OCI-LY1 (cell line): ENCODE measurements at regions not wholly inside any gene's neighbourhood (a gene's known extent, or its start where the extent isn't known, plus 50 kb on each side); places are given as distances from the start of the nearest gene placed in this dataset.

Source experiments
- H2AFZ ChIP-seq: fragments of 200-600 bp; sonication (generic), shearing (Covaris generic); 2 replicates; pipeline ENCODE4 v1.6.0; 2014; ENCODE audit warnings: antibody characterized with exemption, mild to moderate bottlenecking, low read length
- H3F3A ChIP-seq: fragments of 200-600 bp; sonication (generic), shearing (Covaris generic); 2 replicates; pipeline ENCODE4 v1.6.0; 2014; ENCODE audit warnings: mild to moderate bottlenecking, antibody characterized with exemption, low read length, moderate library complexity; ENCODE audit not compliant: insufficient read depth
- H3K27ac ChIP-seq: fragments of 200-600 bp; sonication (generic); 2 replicates; pipeline ENCODE4 v1.5.1; 2014; ENCODE audit warnings: low read length, mixed run types, mild to moderate bottlenecking, low read depth; ENCODE audit not compliant: poor library complexity, severe bottlenecking
- H3K27me3 ChIP-seq: fragments of 200-600 bp; sonication (generic); 2 replicates; pipeline ENCODE4 v1.6.0; 2014; ENCODE audit warnings: antibody characterized with exemption, mild to moderate bottlenecking, low read length, moderate library complexity; ENCODE audit not compliant: insufficient read depth
- H3K36me3 ChIP-seq: fragments of 200-600 bp; sonication (generic); 2 replicates; pipeline ENCODE4 v1.6.1; 2014; ENCODE audit warnings: mild to moderate bottlenecking, antibody characterized with exemption, low read length, moderate library complexity, mixed read lengths; ENCODE audit not compliant: insufficient read depth
- H3K4me1 ChIP-seq: fragments of 200-600 bp; sonication (generic); 2 replicates; pipeline ENCODE4 v1.5.1; 2014; ENCODE audit warnings: mild to moderate bottlenecking, low read length, moderate library complexity; ENCODE audit not compliant: insufficient read depth, severe bottlenecking
- H3K4me2 ChIP-seq: fragments of 200-600 bp; sonication (generic), shearing (Covaris generic); 2 replicates; pipeline ENCODE4 v1.6.1; 2014; ENCODE audit warnings: low read length
- H3K4me3 ChIP-seq: fragments of 200-600 bp; sonication (generic); 2 replicates; pipeline ENCODE4 v1.5.1; 2014; ENCODE audit warnings: low read length, low read depth, mild to moderate bottlenecking, mixed read lengths; ENCODE audit not compliant: poor library complexity, severe bottlenecking
- H3K79me2 ChIP-seq: fragments of 200-600 bp; shearing (Covaris generic); 2 replicates; pipeline ENCODE4 v1.6.1; 2016; ENCODE audit warnings: mixed run types, low read length, mixed read lengths; ENCODE audit not compliant: insufficient read depth
- H3K9ac ChIP-seq: fragments of 200-600 bp; sonication (generic), shearing (Covaris generic); 2 replicates; pipeline ENCODE4 v1.6.1; 2014; ENCODE audit warnings: mild to moderate bottlenecking, low read length, mixed read lengths
- H3K9me2 ChIP-seq: fragments of 200-600 bp; sonication (generic), shearing (Covaris generic); 2 replicates; pipeline ENCODE4 v1.6.1; 2014; ENCODE audit warnings: low read depth, mild to moderate bottlenecking, low read length, mixed read lengths
- H3K9me3 ChIP-seq: fragments of 200-600 bp; shearing (Covaris generic); 2 replicates; pipeline ENCODE4 v1.6.1; 2014; ENCODE audit warnings: low read length, mixed read lengths
- H4K20me1 ChIP-seq: fragments of 200-600 bp; sonication (generic), shearing (Covaris generic); 2 replicates; pipeline ENCODE4 v1.6.0; 2016; ENCODE audit warnings: mild to moderate bottlenecking, low read length; ENCODE audit not compliant: insufficient read depth
- CTCF ChIP-seq: fragments of 200-600 bp; sonication (generic), shearing (Covaris generic); IDR thresholded peaks from 2 replicates; pipeline ENCODE4 v1.5.1; 2017; ENCODE audit warnings: mild to moderate bottlenecking, antibody characterized with exemption, low read length, moderate library complexity, mixed read lengths
- EZH2 ChIP-seq: fragments of 200-600 bp; sonication (generic), shearing (Covaris generic); IDR thresholded peaks from 2 replicates; pipeline ENCODE4 v1.8.0; 2017; ENCODE audit warnings: borderline replicate concordance, mixed run types, mild to moderate bottlenecking, antibody characterized with exemption, low read length, moderate library complexity, mixed read lengths

GRCh38 chr11:15638386-15638787 is 523.7 kb downstream of the INSC start:
- Histone ChIP-seq H3K27me3 (no peaks in the 10 kb centered on the region), H3F3A (no peaks in the 10 kb centered on the region), H3K4me1 (no peaks in the 10 kb centered on the region), H3K9me2 (no peaks in the 10 kb centered on the region), H4K20me1 (no peaks in the 10 kb centered on the region), H3K9ac (no peak overlapping the region), H3K36me3 (no peaks in the 10 kb centered on the region), H3K4me3 (no peak overlapping the region), H3K79me2 (no peaks in the 10 kb centered on the region), H3K9me3 (no peaks in the 10 kb centered on the region), H2AFZ (no peak overlapping the region), H3K27ac (no peak overlapping the region), H3K4me2 (no peak overlapping the region)
- TF ChIP-seq EZH2 (no peak), CTCF (no peak)

- no peaks in the 10 kb centered on the region for H3K9me3 ChIP-seq
- H3K4me3 ChIP-seq: no peak overlapping the region
- TF ChIP-seq CTCF (no peak), EZH2 (no peak)
- H3K9me2 ChIP-seq: no peaks in the 10 kb centered on the region
- no peak overlapping the region for H3K9ac ChIP-seq
- H3K79me2 ChIP-seq: no peaks in the 10 kb centered on the region
- no peaks in the 10 kb centered on the region for H4K20me1 ChIP-seq
- no peak overlapping the region for H2AFZ ChIP-seq
- H3K27me3 ChIP-seq: no peaks in the 10 kb centered on the region
- H3F3A ChIP-seq: no peaks in the 10 kb centered on the region
- no peaks in the 10 kb centered on the region for H3K36me3 ChIP-seq
- H3K4me2 ChIP-seq: no peak overlapping the region
- H3K4me1 ChIP-seq: no peaks in the 10 kb centered on the region
- H3K27ac ChIP-seq: no peak overlapping the region
Observed at GRCh38 chr11:15640318-15640717, 525.6 kb downstream of the INSC start.

- Histone ChIP-seq H3K9ac (no peak overlapping the region), H3K4me1 (no peaks in the 10 kb centered on the region), H3K4me2 (no peak overlapping the region), H3K79me2 (no peaks in the 10 kb centered on the region), H2AFZ (no peak overlapping the region), H3K27ac (no peak overlapping the region), H3F3A (no peaks in the 10 kb centered on the region), H4K20me1 (no peaks in the 10 kb centered on the region), H3K36me3 (no peaks in the 10 kb centered on the region), H3K9me3 (no peaks in the 10 kb centered on the region), H3K27me3 (no peaks in the 10 kb centered on the region), H3K4me3 (no peak overlapping the region), H3K9me2 (no peaks in the 10 kb centered on the region)
- TF ChIP-seq CTCF: no peak
- TF ChIP-seq EZH2: no peak
Observed at GRCh38 chr11:15641271-15642045, 526.7 kb downstream of the INSC start.
